Keratinocyte (primary cell): ENCODE measurements at regions not wholly inside any gene's neighbourhood (a gene's known extent, or its start where the extent isn't known, plus 50 kb on each side); places are given as distances from the start of the nearest gene placed in this dataset.

ENCODE experiments used
- EZH2 ChIP-seq: IDR thresholded peaks from one replicate; pipeline ENCODE4 v1.6.1; 2012; ENCODE audit warnings: inconsistent platforms, mild to moderate bottlenecking, low read length, moderate library complexity
- TF ChIP-seq, protein P1 (sequence below), 3 experiments: IDR thresholded peaks in 1 of 3; conservative IDR thresholded peaks in 1 of 3; optimal IDR thresholded peaks in 1 of 3; 2 replicates in 2 of 3; 3 replicates in 1 of 3; pipeline versions ENCODE3 to v1.5.1; 2011; ENCODE audit warnings: low read length in 3 of 3, mild to moderate bottlenecking in 3 of 3, moderate library complexity in 2 of 3, control low read depth in 1 of 3, inconsistent platforms in 1 of 3; ENCODE audit not compliant: insufficient read depth in 2 of 3; ENCODE audit errors: extremely low read depth in 1 of 3

DNA sequence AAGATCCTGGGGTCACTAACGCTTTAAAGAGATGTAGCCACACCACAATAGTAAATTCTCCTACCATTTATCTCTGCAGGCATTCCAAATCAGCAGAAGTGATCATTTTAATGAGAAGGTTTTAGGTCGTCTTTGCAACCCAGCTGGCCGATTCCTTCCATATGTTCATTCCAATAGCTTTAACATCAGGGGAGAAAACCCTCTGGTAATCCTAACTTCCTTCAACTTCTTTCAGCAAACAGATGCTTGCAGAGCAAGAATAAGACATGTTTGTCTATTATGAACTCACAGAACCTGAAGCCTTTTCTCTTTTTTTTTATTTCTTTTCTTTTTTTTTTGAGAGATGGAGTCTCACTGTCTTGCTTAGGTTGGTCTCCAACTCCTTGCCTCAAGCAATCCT is 498.6 kb upstream of the SLITRK1 start:
- TF ChIP-seq, protein P1, sequence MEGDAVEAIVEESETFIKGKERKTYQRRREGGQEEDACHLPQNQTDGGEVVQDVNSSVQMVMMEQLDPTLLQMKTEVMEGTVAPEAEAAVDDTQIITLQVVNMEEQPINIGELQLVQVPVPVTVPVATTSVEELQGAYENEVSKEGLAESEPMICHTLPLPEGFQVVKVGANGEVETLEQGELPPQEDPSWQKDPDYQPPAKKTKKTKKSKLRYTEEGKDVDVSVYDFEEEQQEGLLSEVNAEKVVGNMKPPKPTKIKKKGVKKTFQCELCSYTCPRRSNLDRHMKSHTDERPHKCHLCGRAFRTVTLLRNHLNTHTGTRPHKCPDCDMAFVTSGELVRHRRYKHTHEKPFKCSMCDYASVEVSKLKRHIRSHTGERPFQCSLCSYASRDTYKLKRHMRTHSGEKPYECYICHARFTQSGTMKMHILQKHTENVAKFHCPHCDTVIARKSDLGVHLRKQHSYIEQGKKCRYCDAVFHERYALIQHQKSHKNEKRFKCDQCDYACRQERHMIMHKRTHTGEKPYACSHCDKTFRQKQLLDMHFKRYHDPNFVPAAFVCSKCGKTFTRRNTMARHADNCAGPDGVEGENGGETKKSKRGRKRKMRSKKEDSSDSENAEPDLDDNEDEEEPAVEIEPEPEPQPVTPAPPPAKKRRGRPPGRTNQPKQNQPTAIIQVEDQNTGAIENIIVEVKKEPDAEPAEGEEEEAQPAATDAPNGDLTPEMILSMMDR (optimal IDR thresholded peaks at IDR 0.05 in 1 of 3, IDR thresholded peaks at IDR 0.05 in 1 of 3, conservative IDR thresholded peaks at IDR 0.05 in 1 of 3; ENCODE audit: extremely low read depth in 1 of 3, insufficient read depth in 2 of 3, low read length in 3 of 3) = no peak
- no peak for TF ChIP-seq EZH2
